ENCODE measurements at regions not wholly inside any gene's neighbourhood (a gene's known extent, or its start where the extent isn't known, plus 50 kb on each side); places are given as distances from the start of the nearest gene placed in this dataset.

- TF ChIP-seq JUN (IDR thresholded peaks at IDR 0.05; ENCODE audit: borderline replicate concordance, insufficient read depth, insufficient read length, low read depth) (no peak), GATA2 (IDR thresholded peaks at IDR 0.05; ENCODE audit: insufficient read depth, insufficient read length, low read depth, low read length) (no peak), MAX (IDR thresholded peaks at IDR 0.05; ENCODE audit: insufficient read depth, insufficient read length) (no peak), EZH2 (IDR thresholded peaks at IDR 0.05; ENCODE audit: borderline replicate concordance, low read depth, low read length, severe bottlenecking) (no peak), POLR2A (IDR thresholded peaks at IDR 0.05; ENCODE audit: low read depth, low read length) (no peak), MYC (IDR thresholded peaks at IDR 0.05; ENCODE audit: low read depth, low read length) (no peak), POLR2AphosphoS5 (IDR thresholded peaks at IDR 0.05; ENCODE audit: insufficient read depth, low read depth, low read length) (no peak)
- TF ChIP-seq, protein P1, sequence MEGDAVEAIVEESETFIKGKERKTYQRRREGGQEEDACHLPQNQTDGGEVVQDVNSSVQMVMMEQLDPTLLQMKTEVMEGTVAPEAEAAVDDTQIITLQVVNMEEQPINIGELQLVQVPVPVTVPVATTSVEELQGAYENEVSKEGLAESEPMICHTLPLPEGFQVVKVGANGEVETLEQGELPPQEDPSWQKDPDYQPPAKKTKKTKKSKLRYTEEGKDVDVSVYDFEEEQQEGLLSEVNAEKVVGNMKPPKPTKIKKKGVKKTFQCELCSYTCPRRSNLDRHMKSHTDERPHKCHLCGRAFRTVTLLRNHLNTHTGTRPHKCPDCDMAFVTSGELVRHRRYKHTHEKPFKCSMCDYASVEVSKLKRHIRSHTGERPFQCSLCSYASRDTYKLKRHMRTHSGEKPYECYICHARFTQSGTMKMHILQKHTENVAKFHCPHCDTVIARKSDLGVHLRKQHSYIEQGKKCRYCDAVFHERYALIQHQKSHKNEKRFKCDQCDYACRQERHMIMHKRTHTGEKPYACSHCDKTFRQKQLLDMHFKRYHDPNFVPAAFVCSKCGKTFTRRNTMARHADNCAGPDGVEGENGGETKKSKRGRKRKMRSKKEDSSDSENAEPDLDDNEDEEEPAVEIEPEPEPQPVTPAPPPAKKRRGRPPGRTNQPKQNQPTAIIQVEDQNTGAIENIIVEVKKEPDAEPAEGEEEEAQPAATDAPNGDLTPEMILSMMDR (IDR thresholded peaks at IDR 0.05; ENCODE audit: extremely low read depth in 1 of 2, insufficient read depth in 1 of 2, low read depth in 1 of 2, low read length in 2 of 2), result no peak
Measured at GRCh38 chr19:28486926-28487325, 726.0 kb downstream of the UQCRFS1 start.

Data from endothelial cell of umbilical vein (primary cell).